ENCODE measurements at regions not wholly inside any gene's neighbourhood (a gene's known extent, or its start where the extent isn't known, plus 50 kb on each side); places are given as distances from the start of the nearest gene placed in this dataset.

GRCh38 chr12:85683051-85683450, 153.2 kb downstream of the RASSF9 start:
- TF ChIP-seq, protein P1, sequence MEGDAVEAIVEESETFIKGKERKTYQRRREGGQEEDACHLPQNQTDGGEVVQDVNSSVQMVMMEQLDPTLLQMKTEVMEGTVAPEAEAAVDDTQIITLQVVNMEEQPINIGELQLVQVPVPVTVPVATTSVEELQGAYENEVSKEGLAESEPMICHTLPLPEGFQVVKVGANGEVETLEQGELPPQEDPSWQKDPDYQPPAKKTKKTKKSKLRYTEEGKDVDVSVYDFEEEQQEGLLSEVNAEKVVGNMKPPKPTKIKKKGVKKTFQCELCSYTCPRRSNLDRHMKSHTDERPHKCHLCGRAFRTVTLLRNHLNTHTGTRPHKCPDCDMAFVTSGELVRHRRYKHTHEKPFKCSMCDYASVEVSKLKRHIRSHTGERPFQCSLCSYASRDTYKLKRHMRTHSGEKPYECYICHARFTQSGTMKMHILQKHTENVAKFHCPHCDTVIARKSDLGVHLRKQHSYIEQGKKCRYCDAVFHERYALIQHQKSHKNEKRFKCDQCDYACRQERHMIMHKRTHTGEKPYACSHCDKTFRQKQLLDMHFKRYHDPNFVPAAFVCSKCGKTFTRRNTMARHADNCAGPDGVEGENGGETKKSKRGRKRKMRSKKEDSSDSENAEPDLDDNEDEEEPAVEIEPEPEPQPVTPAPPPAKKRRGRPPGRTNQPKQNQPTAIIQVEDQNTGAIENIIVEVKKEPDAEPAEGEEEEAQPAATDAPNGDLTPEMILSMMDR (IDR thresholded peaks at IDR 0.05), result no peak
- TF ChIP-seq POLR2A (IDR thresholded peaks at IDR 0.05), result no peak
